ENCODE measurements at regions not wholly inside any gene's neighbourhood (a gene's known extent, or its start where the extent isn't known, plus 50 kb on each side); places are given as distances from the start of the nearest gene placed in this dataset.
"Not testable (repeated sequence)": the region's sequence is repeated elsewhere in the genome, so short reads cannot be mapped to it uniquely, and the experiment has no call there.

DNA sequence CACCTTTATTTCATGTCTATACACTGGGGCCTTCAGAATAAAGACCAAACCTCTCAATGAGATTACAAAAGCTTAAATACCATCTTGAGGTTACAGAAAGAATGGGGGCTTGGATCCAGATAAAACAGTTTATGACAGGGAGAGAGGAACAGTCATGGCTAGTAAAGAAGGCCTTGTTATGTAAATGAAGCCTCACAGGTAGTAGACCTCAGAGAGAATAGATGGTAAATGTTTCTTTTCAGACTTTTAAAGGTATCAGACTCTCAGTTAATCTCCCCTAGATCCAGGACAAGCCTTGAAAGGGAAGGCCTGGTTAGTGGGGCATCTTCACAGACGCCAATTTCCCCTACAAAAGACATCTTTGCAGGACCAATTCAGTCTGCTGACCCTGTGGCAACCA lies 1325.6 kb downstream of the HACE1 start:
- no peak for DNase-seq (ENCODE audit: low spot score)
- H3K27ac ChIP-seq = no peak overlapping the region
- TF ChIP-seq, protein P1, sequence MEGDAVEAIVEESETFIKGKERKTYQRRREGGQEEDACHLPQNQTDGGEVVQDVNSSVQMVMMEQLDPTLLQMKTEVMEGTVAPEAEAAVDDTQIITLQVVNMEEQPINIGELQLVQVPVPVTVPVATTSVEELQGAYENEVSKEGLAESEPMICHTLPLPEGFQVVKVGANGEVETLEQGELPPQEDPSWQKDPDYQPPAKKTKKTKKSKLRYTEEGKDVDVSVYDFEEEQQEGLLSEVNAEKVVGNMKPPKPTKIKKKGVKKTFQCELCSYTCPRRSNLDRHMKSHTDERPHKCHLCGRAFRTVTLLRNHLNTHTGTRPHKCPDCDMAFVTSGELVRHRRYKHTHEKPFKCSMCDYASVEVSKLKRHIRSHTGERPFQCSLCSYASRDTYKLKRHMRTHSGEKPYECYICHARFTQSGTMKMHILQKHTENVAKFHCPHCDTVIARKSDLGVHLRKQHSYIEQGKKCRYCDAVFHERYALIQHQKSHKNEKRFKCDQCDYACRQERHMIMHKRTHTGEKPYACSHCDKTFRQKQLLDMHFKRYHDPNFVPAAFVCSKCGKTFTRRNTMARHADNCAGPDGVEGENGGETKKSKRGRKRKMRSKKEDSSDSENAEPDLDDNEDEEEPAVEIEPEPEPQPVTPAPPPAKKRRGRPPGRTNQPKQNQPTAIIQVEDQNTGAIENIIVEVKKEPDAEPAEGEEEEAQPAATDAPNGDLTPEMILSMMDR (IDR thresholded peaks at IDR 0.05) = no peak

DNA sequence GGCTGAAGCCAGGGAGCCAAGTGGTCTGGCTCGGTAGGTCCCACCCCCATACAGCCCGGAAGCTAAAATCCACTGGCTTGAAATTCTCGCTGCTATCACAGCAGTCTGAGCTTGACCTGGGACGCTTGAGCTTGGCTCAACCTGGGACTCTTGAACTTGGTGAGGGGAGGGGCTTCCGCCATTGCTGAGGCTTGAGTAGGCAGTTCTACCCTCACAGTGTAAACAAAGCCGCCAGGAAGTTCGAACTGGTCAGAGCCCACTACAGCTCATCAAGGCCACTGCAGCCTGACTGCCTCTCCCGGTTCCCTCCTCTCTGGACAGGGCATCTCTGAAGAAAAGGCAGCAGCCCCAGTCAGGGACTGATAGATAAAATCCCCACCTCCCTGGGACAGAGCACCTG lies 1337.7 kb downstream of the HACE1 start:
- Histone ChIP-seq H3K4me3 (no peak overlapping the region), H3K27ac (no peak overlapping the region)
- TF ChIP-seq, protein P1 (IDR thresholded peaks at IDR 0.05) = no peak
- DNase-seq (ENCODE audit: low spot score) = no peak

More for the DNA sequence above, 1325.6 kb downstream of the HACE1 start:
- no peak overlapping the region for H3K4me3 ChIP-seq

DNA sequence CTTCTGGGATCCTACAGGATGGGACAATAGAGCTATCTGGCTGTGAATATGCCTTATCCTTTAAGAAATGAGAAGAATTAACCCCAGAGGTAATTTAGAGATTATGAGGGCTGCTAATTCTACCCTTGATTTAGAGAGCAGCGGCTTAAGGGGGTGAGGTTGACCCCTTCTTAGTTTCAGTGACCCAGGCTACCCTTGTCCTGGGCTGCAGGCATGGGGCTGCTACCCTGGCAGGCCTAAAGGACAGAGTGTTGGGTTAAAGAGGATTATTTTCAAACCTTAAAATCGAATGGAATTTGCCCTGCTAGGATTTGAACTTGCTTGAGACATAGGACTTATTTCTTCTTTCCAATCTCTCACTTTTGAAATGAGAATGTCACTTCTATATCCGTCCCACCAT lies 1343.4 kb downstream of the HACE1 start:
- TF ChIP-seq, protein P1 (IDR thresholded peaks at IDR 0.05) = no peak
- Histone ChIP-seq H3K4me3 (no peak overlapping the region), H3K27ac (no peak overlapping the region)
- DNase-seq (ENCODE audit: low spot score) = no peak

DNA sequence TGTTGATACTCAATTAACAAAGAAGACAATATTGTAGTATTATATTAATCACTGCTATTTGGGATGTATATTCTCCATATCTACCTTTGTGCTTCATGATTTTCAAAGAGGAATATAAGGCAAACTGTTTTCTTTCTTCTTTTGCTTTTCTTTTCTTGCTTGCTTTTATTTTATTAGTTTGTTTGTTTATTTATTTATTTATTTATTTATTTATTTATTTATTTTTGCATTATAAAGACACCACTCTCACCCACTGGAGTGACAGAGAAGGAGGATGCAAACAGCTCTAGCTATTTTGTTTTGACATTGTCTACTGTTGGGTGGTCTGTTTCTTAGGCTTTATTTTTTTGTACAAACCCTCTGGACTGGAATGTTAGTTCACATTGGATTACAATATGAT lies 1352.7 kb downstream of the HACE1 start:
- no peak overlapping the region for H3K27ac ChIP-seq
- DNase-seq (ENCODE audit: low spot score) = no peak

DNA sequence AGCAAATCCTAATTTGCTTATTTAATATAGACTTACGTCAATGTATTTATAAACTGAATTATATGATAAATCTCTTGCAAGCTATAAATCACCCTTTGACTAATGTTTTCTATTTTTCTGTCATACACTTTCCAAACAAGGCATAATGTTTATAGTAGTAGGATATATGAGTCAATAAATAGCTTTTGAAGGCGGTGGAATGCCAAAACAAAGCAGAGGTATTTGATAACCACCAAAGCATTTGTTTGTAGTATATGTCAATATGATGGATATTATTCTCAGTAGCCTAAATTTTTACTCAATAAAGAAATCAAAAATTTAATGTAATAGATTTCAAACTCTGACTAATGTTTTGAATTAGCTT lies 1354.6 kb downstream of the HACE1 start:
- H3K27ac ChIP-seq = no peak overlapping the region
- TF ChIP-seq, protein P1 (IDR thresholded peaks at IDR 0.05) = no peak
- no peak for DNase-seq (ENCODE audit: low spot score)
- H3K4me3 ChIP-seq = no peak overlapping the region

More for the DNA sequence above, 1352.7 kb downstream of the HACE1 start:
- TF ChIP-seq, protein P1 (IDR thresholded peaks at IDR 0.05) = no peak
- no peak overlapping the region for H3K4me3 ChIP-seq

DNA sequence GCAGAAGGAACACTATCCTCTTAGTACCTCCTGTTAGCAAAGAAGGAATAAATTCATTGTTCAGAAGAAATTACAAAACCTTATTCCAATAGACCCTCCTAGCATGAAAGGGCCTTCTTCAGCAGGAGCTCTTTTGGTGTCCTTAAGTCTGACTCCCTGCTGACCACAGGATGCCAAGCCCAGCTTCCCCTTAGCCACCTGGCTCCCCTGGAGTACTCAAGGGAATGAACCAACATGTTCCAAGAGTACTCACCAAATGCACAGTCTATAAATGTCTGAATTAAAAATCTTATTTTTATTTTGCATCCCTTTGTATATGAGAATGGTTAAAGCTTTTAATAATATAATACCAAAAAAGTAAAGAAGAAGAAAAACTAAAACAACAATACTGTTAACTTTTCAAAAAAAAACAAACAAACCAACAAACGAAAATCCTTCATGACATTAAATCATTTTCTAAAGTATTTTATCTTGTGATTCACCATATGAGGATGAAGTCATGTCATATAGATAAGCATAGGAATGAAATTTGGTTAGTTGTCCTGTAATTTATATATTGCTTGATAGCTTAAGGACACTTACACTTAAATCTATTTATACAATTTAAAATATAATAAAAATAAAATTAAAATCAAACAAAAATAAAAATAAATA lies 1355.1 kb downstream of the HACE1 start:
- Histone ChIP-seq H3K4me3 (no peak overlapping the region), H3K27ac (no peak overlapping the region)
- no peak for DNase-seq (ENCODE audit: low spot score)
- TF ChIP-seq, protein P1 (IDR thresholded peaks at IDR 0.05) = no peak

DNA sequence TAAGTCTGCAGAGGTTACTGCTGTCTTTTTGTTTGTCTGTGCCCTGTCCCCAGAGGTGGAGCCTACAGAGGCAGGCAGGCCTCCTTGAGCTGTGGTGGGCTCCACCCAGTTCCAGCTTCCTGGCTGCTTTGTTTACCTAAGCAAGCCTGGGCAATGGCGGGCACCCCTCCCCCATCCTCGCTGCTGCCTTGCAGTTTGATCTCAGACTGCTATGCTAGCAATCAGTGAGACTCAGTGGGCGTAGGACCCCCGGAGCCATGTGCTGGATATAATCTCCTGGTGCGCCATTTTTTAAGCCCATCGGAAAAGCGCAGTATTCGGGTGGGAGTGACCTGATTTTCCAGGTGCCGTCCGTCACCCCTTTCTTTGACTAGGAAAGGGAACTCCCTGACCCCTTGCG lies 1363.1 kb downstream of the HACE1 start:
- not testable (repeated sequence) for H3K27ac ChIP-seq; H3K4me3 ChIP-seq; DNase-seq (ENCODE audit: low spot score)
